ENCODE measurements at regions not wholly inside any gene's neighbourhood (a gene's known extent, or its start where the extent isn't known, plus 50 kb on each side); places are given as distances from the start of the nearest gene placed in this dataset.
"Not testable (repeated sequence)": the region's sequence is repeated elsewhere in the genome, so short reads cannot be mapped to it uniquely, and the experiment has no call there.

DNA sequence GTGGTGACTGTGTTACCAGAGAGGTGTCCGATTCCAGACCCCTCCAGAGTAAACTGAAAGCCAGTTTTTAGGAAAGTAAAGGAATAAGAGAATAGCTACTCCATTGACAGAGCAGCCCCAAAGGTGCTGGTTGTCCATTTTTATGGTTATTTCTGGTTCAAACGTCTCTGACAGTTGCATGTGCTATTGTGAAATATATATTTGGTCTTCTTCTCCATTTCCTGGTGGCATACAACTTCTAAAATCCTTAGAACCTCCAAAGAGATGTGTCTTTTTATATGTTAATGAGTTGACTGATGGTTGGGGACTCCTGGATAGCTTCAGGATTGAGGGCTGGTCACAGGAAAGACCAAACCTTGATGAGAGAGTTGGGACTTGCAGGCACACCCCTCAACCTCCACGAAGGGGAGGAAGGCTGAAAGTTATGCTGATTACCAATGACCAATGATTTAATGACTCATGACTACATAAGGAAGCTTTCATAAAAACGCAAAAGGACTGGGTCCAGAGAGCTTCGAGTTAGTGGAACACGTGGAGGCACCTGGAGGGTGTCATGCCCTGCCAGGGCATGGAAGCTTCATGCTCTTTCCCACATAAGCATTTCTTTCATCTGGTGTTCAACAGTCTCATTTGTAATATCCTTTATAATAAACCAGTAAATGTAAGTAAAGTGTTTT lies 100.7 kb downstream of the SLC16A1 start:
- no peak for DNase-seq (ENCODE audit: low read depth)
- H3K4me3 ChIP-seq (ENCODE audit: low read depth, low read length): no peak overlapping the region
- TF ChIP-seq, protein P1, sequence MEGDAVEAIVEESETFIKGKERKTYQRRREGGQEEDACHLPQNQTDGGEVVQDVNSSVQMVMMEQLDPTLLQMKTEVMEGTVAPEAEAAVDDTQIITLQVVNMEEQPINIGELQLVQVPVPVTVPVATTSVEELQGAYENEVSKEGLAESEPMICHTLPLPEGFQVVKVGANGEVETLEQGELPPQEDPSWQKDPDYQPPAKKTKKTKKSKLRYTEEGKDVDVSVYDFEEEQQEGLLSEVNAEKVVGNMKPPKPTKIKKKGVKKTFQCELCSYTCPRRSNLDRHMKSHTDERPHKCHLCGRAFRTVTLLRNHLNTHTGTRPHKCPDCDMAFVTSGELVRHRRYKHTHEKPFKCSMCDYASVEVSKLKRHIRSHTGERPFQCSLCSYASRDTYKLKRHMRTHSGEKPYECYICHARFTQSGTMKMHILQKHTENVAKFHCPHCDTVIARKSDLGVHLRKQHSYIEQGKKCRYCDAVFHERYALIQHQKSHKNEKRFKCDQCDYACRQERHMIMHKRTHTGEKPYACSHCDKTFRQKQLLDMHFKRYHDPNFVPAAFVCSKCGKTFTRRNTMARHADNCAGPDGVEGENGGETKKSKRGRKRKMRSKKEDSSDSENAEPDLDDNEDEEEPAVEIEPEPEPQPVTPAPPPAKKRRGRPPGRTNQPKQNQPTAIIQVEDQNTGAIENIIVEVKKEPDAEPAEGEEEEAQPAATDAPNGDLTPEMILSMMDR (IDR thresholded peaks at IDR 0.05; ENCODE audit: low read depth, low read length, missing control alignments): no peak

DNA sequence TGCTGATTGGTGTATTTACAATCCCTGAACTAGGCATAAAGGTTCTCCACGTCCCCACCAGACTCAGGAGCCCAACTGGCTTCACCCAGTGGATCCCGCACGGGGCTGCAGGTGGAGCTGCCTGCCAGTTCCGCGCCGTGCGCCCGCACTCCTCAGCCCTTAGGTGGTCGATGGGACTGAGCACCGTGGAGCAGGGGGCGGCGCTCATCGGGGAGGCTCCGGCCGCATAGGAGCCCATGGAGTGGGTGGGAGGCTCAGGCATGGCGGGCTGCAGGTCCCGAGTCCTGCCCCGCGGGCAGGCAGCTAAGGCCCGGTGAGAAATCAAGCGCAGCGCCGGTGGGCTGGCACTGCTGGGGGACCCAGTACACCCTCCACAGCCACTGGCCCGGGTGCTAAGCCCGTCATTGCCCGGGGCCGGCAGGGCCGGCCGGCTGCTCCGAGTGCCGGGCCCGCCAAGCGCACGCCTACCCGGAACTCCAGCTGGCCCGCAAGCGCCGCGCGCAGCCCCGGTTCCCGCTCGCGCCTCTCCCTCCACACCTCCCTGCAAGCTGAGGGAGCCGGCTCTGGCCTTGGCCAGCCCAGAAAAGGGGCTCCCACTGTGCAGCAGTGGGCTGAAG lies 101.5 kb downstream of the SLC16A1 start:
- not testable (repeated sequence) for DNase-seq (ENCODE audit: low read depth); H3K4me3 ChIP-seq (ENCODE audit: low read depth, low read length)

DNA sequence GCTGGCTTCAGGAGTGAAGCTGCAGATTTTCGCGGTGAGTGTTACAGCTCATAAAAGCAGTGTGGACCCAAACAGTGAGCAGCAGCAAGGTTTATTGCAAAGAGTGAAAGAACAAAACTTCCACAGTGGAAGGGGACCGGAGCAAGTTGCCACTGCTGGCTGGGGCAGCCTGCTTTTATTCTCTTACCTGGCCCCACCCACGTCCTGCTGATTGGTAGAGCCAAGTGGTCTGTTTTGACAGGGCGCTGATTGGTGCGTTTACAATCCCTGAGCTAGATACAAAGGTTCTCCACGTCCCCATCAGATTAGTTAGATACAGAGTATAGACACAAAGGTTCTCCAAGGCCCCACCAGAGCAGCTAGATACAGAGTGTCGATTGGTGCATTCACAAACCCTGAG lies 102.1 kb downstream of the SLC16A1 start:
- H3K4me3 ChIP-seq (ENCODE audit: low read depth, low read length); DNase-seq (ENCODE audit: low read depth): not testable (repeated sequence)

DNA sequence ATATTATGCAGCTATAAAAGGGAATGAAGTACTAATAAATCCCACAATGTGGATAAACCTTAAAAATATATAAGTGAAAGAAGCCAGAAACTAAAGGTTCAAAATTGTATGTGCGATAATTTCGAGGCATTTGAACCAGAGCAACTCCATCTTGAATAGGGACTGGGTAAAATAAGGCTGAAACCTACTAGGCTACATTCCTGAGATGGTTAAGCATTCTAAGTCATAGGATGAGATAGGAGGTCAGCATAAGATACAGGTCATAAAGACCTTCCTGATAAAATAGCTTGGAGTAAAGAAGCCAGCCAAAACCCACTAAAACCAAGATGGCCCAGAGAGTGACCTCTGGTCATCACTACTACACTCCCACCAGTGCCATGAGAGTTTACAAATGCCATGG lies 103.1 kb downstream of the SLC16A1 start:
- H3K4me3 ChIP-seq (ENCODE audit: low read depth, low read length): no peak overlapping the region
- TF ChIP-seq, protein P1 (IDR thresholded peaks at IDR 0.05; ENCODE audit: low read depth, low read length, missing control alignments): no peak
- no peak for DNase-seq (ENCODE audit: low read depth)

DNA sequence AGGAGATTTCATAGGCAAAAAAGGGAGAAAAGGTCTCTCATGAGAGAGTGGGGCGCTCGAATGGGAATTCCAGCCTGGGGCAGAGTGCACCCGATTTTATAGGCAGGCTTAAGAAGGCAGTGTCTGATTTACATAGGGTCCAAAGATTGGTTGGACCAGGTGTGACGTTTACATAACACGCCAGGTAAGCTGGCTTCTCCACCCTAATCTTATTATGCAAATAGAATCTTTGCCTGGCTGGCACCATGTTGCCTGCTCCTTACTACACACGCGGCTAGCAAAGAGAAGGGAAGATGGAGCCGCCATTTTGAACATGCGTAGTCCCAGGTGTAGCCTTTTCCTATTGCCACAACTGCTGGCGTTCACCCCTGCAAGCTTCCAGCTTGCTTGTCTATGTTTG lies 103.7 kb downstream of the SLC16A1 start:
- no peak for DNase-seq (ENCODE audit: low read depth)
- H3K4me3 ChIP-seq (ENCODE audit: low read depth, low read length): no peak overlapping the region
- TF ChIP-seq, protein P1 (IDR thresholded peaks at IDR 0.05; ENCODE audit: low read depth, low read length, missing control alignments): no peak

DNA sequence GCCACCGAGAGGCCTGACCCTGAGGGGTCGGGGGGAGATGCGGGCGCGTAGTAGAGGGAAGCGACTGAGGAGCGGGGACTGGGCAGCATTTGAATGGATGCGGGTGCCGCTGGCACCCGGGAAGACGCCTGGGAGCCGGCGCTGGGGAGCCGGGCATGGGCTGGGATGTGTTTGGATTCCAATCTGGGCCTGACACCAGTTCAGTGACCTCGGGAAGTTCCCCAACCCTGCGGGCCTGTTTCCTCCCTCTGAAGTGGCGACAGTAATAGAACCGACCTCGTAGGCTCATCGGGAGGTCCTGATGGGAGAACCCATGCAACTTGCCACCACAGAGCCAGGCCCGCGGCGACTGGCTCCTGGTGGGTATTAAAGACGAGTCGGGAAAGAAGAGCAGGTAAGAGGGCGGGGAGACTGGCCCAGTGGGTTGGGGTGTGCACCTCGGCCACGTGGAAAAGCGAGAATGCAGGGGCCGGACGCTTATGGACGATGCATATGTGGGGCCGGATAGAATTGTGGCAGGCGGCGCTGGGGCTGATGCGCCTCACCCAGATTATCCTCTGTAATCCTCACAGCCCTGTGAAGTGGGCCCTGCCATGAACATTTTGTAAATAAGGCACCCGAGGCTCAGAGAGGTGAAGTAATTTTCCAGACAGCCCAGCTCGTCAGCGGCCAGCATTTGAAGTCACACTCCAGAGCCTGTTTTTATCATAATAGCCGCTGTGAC lies 105.8 kb downstream of the SLC16A1 start:
- no peak overlapping the region for H3K4me3 ChIP-seq (ENCODE audit: low read depth, low read length)

DNA sequence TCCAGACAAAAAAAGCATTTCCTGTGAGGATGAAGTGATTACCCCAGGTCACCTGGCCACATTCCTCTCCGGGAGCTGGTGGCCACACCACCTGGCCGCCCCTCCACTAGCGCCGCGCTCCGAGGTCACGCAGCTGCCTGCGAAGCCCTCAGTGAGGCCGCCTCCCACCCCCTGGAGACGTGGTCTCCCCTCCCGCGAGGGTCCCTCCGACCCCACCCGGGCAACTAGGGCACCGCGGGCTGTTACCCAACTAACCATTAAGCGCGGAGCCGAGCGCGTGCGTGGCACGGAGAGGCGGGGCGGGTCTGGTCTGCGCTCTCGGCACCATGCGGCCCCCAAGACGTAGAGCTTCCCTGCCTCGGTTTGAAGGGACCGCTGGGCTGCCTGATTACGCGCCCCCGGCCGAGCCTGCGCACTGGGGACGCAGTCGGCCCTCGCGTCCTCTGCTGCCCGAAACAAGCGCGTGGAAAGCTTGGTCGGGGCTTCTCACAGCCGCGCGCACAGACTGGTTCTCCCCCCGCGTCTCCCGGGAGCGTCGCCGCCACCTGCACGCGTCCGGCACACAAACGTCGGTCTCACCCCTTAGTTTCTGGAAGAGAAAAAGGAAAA lies 106.5 kb downstream of the SLC16A1 start:
- no peak for DNase-seq (ENCODE audit: low read depth)
- TF ChIP-seq, protein P1 (IDR thresholded peaks at IDR 0.05; ENCODE audit: low read depth, low read length, missing control alignments): no peak
- no peak overlapping the region for H3K4me3 ChIP-seq (ENCODE audit: low read depth, low read length)

More for the DNA sequence above, 105.8 kb downstream of the SLC16A1 start:
- no peak for DNase-seq (ENCODE audit: low read depth)
- TF ChIP-seq, protein P1 (IDR thresholded peaks at IDR 0.05; ENCODE audit: low read depth, low read length, missing control alignments): no peak

All from GM12864 (cell line).